ENCODE measurements at regions not wholly inside any gene's neighbourhood (a gene's known extent, or its start where the extent isn't known, plus 50 kb on each side); places are given as distances from the start of the nearest gene placed in this dataset.

DNA sequence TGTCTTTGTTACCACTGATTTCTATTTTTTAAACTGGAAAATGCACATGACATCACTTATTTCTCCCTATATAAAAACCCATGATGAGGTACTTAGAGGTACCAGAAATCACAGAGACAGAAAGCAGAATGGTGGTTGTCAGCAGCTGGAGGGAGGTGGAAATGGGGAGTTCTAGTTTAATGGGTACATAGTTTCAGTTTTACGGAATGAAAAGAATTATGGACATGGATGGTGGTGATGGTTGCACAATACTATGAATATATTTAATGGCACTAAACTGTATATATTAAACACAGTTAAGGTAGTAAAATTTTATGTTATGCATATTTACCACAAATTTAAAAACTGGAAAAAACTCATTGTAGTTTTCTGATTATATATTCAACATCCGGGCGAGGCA lies 50.5 kb upstream of the CPEB4 start:
- TF ChIP-seq, protein P1, sequence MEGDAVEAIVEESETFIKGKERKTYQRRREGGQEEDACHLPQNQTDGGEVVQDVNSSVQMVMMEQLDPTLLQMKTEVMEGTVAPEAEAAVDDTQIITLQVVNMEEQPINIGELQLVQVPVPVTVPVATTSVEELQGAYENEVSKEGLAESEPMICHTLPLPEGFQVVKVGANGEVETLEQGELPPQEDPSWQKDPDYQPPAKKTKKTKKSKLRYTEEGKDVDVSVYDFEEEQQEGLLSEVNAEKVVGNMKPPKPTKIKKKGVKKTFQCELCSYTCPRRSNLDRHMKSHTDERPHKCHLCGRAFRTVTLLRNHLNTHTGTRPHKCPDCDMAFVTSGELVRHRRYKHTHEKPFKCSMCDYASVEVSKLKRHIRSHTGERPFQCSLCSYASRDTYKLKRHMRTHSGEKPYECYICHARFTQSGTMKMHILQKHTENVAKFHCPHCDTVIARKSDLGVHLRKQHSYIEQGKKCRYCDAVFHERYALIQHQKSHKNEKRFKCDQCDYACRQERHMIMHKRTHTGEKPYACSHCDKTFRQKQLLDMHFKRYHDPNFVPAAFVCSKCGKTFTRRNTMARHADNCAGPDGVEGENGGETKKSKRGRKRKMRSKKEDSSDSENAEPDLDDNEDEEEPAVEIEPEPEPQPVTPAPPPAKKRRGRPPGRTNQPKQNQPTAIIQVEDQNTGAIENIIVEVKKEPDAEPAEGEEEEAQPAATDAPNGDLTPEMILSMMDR (IDR thresholded peaks at IDR 0.05): no peak
- no peak for TF ChIP-seq POLR2A (IDR thresholded peaks at IDR 0.05)
